ENCODE measurements at regions not wholly inside any gene's neighbourhood (a gene's known extent, or its start where the extent isn't known, plus 50 kb on each side); places are given as distances from the start of the nearest gene placed in this dataset.
"Not testable (repeated sequence)": the region's sequence is repeated elsewhere in the genome, so short reads cannot be mapped to it uniquely, and the experiment has no call there.

DNA sequence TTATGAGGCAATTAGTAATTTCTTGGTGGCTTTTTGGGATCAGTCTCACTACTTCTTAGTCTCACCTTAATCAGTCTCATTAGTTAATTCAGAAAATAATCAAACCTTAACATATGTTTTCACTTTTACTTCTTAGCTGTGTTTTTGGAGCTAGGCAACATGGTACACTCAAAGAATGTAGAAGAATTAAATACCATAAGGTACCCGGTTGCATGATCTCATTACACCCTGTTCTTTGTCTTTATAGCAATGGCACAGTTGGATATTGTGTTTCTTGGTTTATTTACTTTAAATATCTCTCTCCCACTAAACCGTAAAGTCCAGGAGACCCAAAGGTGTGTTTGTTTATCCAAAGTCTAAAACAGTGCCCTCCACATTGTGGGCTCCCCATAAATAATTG is 132.3 kb downstream of the TNFSF18 start:
- no peak for DNase-seq (ENCODE audit: low read depth, low spot score)

- DNase-seq (ENCODE audit: low read depth, low spot score): no peak
Observed at GRCh38 chr1:172926070-172926469, 124.7 kb downstream of the TNFSF18 start.

GRCh38 chr1:172928412-172928811 is 122.3 kb downstream of the TNFSF18 start:
- no peak for DNase-seq (ENCODE audit: low read depth, low spot score)

DNA sequence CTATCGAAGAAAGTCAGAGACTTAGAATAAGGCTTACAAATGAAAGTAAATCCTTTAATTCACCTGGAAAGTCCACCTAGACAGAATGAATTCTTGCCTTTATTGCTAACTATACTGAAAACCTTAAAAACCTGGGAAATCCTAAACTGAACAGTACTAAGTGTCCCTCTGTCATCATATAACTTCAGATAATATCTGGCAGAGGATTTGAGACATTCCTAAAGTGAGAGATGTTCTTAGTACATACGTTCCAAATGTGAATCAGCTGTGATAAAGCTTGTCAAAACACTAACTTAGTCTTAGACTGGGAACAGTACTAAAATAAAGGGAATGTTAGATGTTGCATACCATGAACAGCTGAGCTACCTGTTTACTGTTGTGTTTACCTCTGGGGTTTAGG is 121.7 kb downstream of the TNFSF18 start:
- DNase-seq (ENCODE audit: low read depth, low spot score): no peak

GRCh38 chr1:172930142-172930541 is 120.6 kb downstream of the TNFSF18 start:
- DNase-seq (ENCODE audit: low read depth, low spot score): no peak

- no peak for DNase-seq (ENCODE audit: low read depth, low spot score)
Observed at GRCh38 chr1:172931340-172931739, 119.4 kb downstream of the TNFSF18 start.

DNA sequence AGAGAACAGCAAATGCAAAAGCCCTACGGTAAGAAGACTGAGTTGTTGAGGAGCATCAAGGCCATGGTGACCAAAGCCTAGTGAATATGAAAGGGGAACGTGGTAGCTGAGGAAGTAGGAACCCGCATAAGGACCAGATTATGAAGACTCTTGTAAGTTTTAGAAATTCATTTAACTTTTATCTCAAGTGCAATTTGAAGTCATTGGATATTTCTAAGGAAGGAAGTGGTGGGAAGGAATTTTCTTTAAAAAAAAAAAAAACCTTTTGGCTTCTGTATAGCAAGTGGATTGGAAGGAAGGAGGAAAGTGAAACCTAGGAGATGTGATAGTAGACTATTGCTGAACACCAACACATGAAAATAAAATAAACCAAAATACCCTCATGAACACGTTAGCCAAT is 119.0 kb downstream of the TNFSF18 start:
- no peak for DNase-seq (ENCODE audit: low read depth, low spot score)

DNA sequence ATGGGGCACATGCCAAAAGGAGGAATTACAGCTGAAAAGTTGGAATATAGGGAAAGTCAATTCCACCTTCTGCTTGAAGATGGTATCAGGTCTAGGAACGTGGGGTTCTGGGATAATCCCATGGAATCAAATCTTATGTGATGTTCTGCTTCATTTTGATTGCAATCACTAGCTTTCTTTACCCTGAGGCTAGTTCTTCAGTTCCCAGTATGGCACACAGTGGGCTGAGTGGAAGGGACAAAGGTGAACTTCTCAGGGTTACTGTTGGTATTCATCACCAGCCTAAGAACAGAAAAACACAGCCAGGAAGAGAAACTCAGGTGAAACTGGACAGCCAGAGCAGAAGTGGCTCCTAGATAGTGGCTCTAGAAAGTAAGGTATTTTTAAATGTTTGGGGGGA is 117.8 kb downstream of the TNFSF18 start:
- no peak for DNase-seq (ENCODE audit: low read depth, low spot score)

DNA sequence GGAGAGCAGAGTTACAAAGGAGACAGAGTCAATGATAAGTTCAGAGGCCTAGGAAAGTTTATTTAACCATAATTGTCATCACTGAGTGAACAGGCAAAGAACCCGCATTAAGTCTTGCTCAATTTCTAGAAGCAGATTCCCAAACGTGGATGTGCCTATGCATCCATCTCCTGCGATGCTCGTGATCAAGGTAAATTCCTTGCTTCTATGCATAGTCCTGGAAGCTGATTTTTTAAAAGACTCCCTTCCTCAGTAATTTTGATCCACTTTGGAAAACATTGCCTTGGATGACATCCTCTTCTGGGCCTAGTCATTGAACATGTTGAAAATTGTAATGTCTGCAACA is 116.4 kb downstream of the TNFSF18 start:
- no peak for DNase-seq (ENCODE audit: low read depth, low spot score)

- DNase-seq (ENCODE audit: low read depth, low spot score): no peak
Observed at GRCh38 chr1:172935062-172935592, 115.6 kb downstream of the TNFSF18 start.

DNA sequence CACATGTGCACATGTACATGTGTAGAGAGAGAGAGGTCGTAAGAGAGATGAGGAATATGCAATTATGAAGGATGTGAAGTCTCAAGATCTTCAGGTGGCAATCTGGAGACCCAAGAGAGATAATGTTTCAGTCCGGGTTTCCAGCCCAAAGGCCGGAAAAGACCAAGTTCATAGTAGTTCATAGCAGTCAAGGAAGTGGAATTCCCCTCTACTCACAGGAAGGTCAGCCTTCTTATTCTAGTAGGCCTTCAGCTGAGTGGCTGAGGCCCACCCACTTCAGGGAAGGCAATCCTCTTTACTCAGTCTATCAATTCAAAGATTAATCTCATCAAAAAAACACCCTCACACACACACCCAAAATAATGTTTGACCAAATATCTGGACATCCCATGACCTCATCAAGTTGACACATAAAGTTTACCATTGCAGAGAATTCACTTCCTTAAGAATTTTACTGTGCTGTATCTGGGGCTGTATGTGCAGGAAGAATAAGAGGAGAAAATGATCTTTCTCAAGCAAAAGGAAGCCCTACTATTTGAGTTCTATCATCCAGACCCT is 114.6 kb downstream of the TNFSF18 start:
- no peak for DNase-seq (ENCODE audit: low read depth, low spot score)

DNA sequence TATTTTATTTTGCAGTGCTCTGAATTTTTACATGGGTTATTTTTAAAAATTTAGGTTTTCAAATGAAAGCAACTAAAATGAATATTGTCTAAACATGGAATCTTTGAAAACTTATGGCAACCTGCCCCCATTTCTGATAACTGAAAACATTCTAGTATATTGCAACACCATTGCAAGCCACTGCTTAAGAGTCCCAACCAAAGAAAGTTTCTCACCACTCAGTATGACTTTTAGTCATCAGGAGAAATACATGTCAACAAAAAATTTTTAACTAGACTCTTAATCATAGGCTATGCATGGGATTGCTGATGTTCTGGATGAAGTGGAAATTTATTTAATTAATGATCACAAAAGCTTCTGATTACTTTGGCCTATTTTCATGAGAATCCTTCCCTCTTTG is 112.1 kb downstream of the TNFSF18 start:
- DNase-seq (ENCODE audit: low read depth, low spot score): no peak

GRCh38 chr1:172939475-172939874 is 111.3 kb downstream of the TNFSF18 start:
- no peak for DNase-seq (ENCODE audit: low read depth, low spot score)

GRCh38 chr1:172940174-172940855 is 110.4 kb downstream of the TNFSF18 start:
- peak; percentile 90 for DNase-seq (ENCODE audit: low read depth, low spot score)

- peak; percentile 59 for DNase-seq (ENCODE audit: low read depth, low spot score)
Observed at GRCh38 chr1:172941471-172941870, 109.3 kb downstream of the TNFSF18 start.

DNA sequence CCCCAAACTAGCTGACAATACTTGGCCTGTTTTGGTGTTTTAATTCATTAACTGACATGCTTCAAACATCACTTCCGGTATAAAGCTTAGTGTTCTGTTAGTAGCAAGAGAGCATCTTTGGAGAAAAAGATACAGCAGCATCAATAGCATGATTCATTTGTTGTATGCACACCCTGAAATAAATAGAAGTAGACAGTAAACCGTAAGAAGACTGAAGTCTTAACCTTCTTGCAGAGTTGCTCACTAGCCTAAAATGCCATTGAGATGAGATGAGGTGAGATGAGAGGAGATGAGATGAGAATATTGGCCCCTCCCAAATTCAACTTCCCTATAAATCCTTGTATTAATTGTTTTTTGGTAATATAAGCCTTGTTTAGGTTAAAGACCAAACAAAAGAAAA is 108.8 kb downstream of the TNFSF18 start:
- no peak for DNase-seq (ENCODE audit: low read depth, low spot score)

GRCh38 chr1:172943138-172943537 is 107.6 kb downstream of the TNFSF18 start:
- DNase-seq (ENCODE audit: low read depth, low spot score): not testable (repeated sequence)

DNA sequence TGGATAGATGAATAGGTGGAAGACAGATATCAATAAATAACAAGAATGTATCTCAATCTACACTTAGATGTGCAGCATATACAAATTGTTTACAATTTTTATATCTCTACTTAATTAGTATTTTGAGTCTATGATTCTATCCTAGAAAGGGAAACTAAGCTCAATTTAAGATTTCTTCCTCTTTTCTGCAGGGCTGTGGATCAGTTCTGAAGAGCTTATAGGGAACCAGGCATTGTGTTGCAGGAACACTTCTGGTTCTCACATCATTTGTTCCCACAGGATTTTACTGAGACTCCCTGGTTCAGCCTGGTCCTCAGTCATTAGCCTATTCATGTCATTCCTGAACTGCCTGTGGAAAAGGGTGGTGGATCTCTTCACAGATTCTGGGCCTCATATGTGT is 105.8 kb downstream of the TNFSF18 start:
- DNase-seq (ENCODE audit: low read depth, low spot score): no peak

GRCh38 chr1:172946814-172947507 is 103.8 kb downstream of the TNFSF18 start:
- no peak for DNase-seq (ENCODE audit: low read depth, low spot score)

DNA sequence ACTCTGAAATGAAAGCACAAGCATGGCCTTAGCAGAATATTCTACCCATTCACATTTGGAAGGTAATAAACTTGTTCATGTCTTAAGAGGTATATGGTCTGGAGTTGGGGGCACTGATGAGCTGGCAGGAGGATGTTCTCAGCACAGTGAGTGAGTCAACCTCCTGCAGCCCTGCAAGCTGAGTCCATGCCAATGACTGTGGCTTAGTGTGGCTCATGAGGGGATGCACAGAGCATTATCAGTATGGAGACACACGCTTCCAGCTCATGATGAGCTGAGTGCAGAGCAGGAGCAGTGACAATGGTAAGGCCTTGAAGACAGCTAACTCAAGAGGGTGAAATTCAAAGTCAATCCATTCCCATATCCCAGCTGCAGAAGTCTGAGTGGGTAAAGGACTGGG is 102.3 kb downstream of the TNFSF18 start:
- peak; percentile 65 for DNase-seq (ENCODE audit: low read depth, low spot score)

- DNase-seq (ENCODE audit: low read depth, low spot score): no peak
Observed at GRCh38 chr1:172949096-172949495, 101.6 kb downstream of the TNFSF18 start.

DNA sequence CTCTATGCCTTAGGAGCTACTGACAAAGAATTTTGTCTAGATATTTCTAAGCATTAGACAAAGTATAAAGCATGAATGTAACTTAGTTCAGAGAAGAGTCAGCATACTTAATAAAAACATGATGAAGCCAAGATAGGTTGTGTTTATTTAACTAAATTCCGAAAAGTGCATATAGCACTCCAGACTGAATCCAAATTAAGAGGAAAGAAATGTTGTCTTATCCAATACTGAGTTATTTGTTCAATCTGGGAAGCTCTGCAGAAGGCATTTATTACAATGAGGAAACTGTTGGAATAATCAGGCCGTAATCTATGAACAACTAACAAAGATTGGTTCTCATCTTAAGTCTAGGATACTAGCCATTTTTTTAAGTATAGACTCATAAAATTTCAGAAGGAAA is 100.2 kb downstream of the TNFSF18 start:
- DNase-seq (ENCODE audit: low read depth, low spot score): no peak

Measured in astrocyte of the hippocampus (primary cell).